ENCODE measurements at regions not wholly inside any gene's neighbourhood (a gene's known extent, or its start where the extent isn't known, plus 50 kb on each side); places are given as distances from the start of the nearest gene placed in this dataset.

GRCh38 chr9:105131981-105132380 lies 112.5 kb upstream of the SLC44A1 start:
- TF ChIP-seq CTCF (IDR thresholded peaks at IDR 0.05) = no peak
- no peak overlapping the region for H3K4me3 ChIP-seq (ENCODE audit: low read depth in 1 of 2, low read length in 1 of 2)
- peaks cover 22 to 24% of the 10 kb centered on the region in 2 experiments for H3K4me1 ChIP-seq (ENCODE audit: control insufficient read depth in 1 of 2, insufficient read depth in 1 of 2, low read depth in 1 of 2, low read length in 1 of 2)
- no peaks in the 10 kb centered on the region for H3K36me3 ChIP-seq
- H3K27me3 ChIP-seq = no peaks in the 10 kb centered on the region
- no peak overlapping the region for H3K27ac ChIP-seq
- H3K9me3 ChIP-seq = no peaks in the 10 kb centered on the region

GRCh38 chr9:105132606-105133005 lies 111.8 kb upstream of the SLC44A1 start:
- H3K27me3 ChIP-seq = no peaks in the 10 kb centered on the region
- H3K27ac ChIP-seq = no peak overlapping the region
- H3K4me1 ChIP-seq (ENCODE audit: control insufficient read depth in 1 of 2, insufficient read depth in 1 of 2, low read depth in 1 of 2, low read length in 1 of 2) = peaks cover 16 to 17% of the 10 kb centered on the region in 2 experiments
- no peak overlapping the region for H3K4me3 ChIP-seq (ENCODE audit: low read depth in 1 of 2, low read length in 1 of 2)
- H3K9me3 ChIP-seq = no peaks in the 10 kb centered on the region
- TF ChIP-seq CTCF (IDR thresholded peaks at IDR 0.05) = no peak
- H3K36me3 ChIP-seq = no peaks in the 10 kb centered on the region

- TF ChIP-seq CTCF (IDR thresholded peaks at IDR 0.05) = no peak
- H3K27me3 ChIP-seq = no peaks in the 10 kb centered on the region
- H3K4me1 ChIP-seq (ENCODE audit: control insufficient read depth in 1 of 2, insufficient read depth in 1 of 2, low read depth in 1 of 2, low read length in 1 of 2) = peaks cover 39 to 40% of the 10 kb centered on the region in 2 experiments
- no peak overlapping the region for H3K27ac ChIP-seq
- H3K4me3 ChIP-seq (ENCODE audit: low read depth in 1 of 2, low read length in 1 of 2) = no peak overlapping the region
- H3K36me3 ChIP-seq = no peaks in the 10 kb centered on the region
- H3K9me3 ChIP-seq = no peaks in the 10 kb centered on the region
These were observed 106.1 kb upstream of the SLC44A1 start for GRCh38 chr9:105138306-105138801.

GRCh38 chr9:105141146-105141975 lies 103.1 kb upstream of the SLC44A1 start:
- peak overlapping the region; percentile 63 for H3K27ac ChIP-seq

GRCh38 chr9:105141976-105142250 lies 102.5 kb upstream of the SLC44A1 start:
- no peak for TF ChIP-seq CTCF (IDR thresholded peaks at IDR 0.05)
- Histone ChIP-seq H3K4me1 (ENCODE audit: control insufficient read depth in 1 of 2, insufficient read depth in 1 of 2, low read depth in 1 of 2, low read length in 1 of 2) (peaks cover 53 to 55% of the 10 kb centered on the region in 2 experiments), H3K9me3 (no peaks in the 10 kb centered on the region), H3K27me3 (no peaks in the 10 kb centered on the region), H3K4me3 (ENCODE audit: low read depth in 1 of 2, low read length in 1 of 2) (no peak overlapping the region), H3K27ac (peak overlapping the region; percentile 63), H3K36me3 (no peaks in the 10 kb centered on the region)

More at GRCh38 chr9:105141146-105141975, 103.1 kb upstream of the SLC44A1 start:
- TF ChIP-seq CTCF (IDR thresholded peaks at IDR 0.05) = no peak
- no peaks in the 10 kb centered on the region for H3K36me3 ChIP-seq
- H3K4me3 ChIP-seq (ENCODE audit: low read depth in 1 of 2, low read length in 1 of 2) = no peak overlapping the region
- peaks cover 50 to 53% of the 10 kb centered on the region in 2 experiments for H3K4me1 ChIP-seq (ENCODE audit: control insufficient read depth in 1 of 2, insufficient read depth in 1 of 2, low read depth in 1 of 2, low read length in 1 of 2)
- H3K9me3 ChIP-seq = no peaks in the 10 kb centered on the region
- no peaks in the 10 kb centered on the region for H3K27me3 ChIP-seq
